HepG2 (cell line): ENCODE measurements at regions not wholly inside any gene's neighbourhood (a gene's known extent, or its start where the extent isn't known, plus 50 kb on each side); places are given as distances from the start of the nearest gene placed in this dataset.

ENCODE experiments used
- FOSL2 ChIP-seq: sonication (generic); formaldehyde crosslinking; IDR thresholded peaks from 2 replicates; pipeline ENCODE4 v1.4.0; 2020; ENCODE audit warnings: missing genetic modification reagents
- HNRNPH1 ChIP-seq: fragments of 200-400 bp; formaldehyde crosslinking; optimal IDR thresholded peaks from 2 replicates; pipeline ENCODE3; 2017; ENCODE audit warnings: mild to moderate bottlenecking, low read depth, low read length
- IKZF1 ChIP-seq: fragments of 450-650 bp; IDR thresholded peaks from 2 replicates; pipeline ENCODE4 v1.7.1; 2016
- MED13 ChIP-seq: sonication (generic); formaldehyde crosslinking; IDR thresholded peaks from 2 replicates; pipeline ENCODE4 v1.5.0; 2020; ENCODE audit warnings: missing genetic modification reagents
- NFYB ChIP-seq: sonication (generic); formaldehyde crosslinking; IDR thresholded peaks from 2 replicates; pipeline ENCODE4 v1.4.0; 2020; ENCODE audit warnings: missing genetic modification reagents
- NFYC ChIP-seq: IDR thresholded peaks from 2 replicates; pipeline ENCODE4 v1.6.1; 2016; ENCODE audit warnings: missing genetic modification reagents, missing compliant biosample characterization
- SOX6 ChIP-seq, 2 experiments: fragments of 450-650 bp in 1 of 2; sonication (generic) in 1 of 2; formaldehyde crosslinking in 1 of 2; IDR thresholded peaks; 2 replicates each; pipeline versions ENCODE4 v1.4.0 to v1.6.1; 2017 to 2020; ENCODE audit warnings: antibody characterized with exemption in 1 of 2, mild to moderate bottlenecking in 1 of 2, missing genetic modification reagents in 1 of 2
- THYN1 ChIP-seq: sonication (generic); formaldehyde crosslinking; IDR thresholded peaks from 2 replicates; pipeline ENCODE4 v1.8.1; 2023; ENCODE audit warnings: low read depth, mild to moderate bottlenecking, moderate library complexity, missing genetic modification reagents, borderline replicate concordance
- ZFP82 ChIP-seq: sonication (generic); formaldehyde crosslinking; IDR thresholded peaks from 2 replicates; pipeline ENCODE4 v1.5.1; 2020; ENCODE audit warnings: mild to moderate bottlenecking, missing genetic modification reagents, borderline replicate concordance
- TF ChIP-seq, protein P1 (sequence below), 2 experiments: fragments of 450-650 bp in 1 of 2; sonication (generic) in 1 of 2; formaldehyde crosslinking; IDR thresholded peaks; 2 replicates each; pipeline versions ENCODE4 v1.5.0 to v1.8.0; 2020 to 2022; ENCODE audit warnings: mild to moderate bottlenecking in 1 of 2, missing genetic modification reagents in 1 of 2
- TF ChIP-seq, protein P2 (sequence below): sonication (generic); formaldehyde crosslinking; IDR thresholded peaks from 2 replicates; pipeline ENCODE4 v1.4.0; 2020; ENCODE audit warnings: mild to moderate bottlenecking, low read depth, missing genetic modification reagents
- TF ChIP-seq, protein P3 (sequence below): sonication (generic); formaldehyde crosslinking; IDR thresholded peaks from 2 replicates; pipeline ENCODE4 v1.5.1; 2020; ENCODE audit warnings: missing genetic modification reagents, mild to moderate bottlenecking, borderline replicate concordance
- TF ChIP-seq, protein P4 (sequence below), 2 experiments: sonication (generic) in 1 of 2; formaldehyde crosslinking in 1 of 2; IDR thresholded peaks; 2 replicates each; pipeline versions ENCODE4 v1.5.1 to v1.6.1; 2011 to 2020; ENCODE audit warnings: borderline replicate concordance in 1 of 2, low read depth in 1 of 2, low read length in 1 of 2, mild to moderate bottlenecking in 1 of 2, missing genetic modification reagents in 1 of 2, moderate library complexity in 1 of 2

DNA sequence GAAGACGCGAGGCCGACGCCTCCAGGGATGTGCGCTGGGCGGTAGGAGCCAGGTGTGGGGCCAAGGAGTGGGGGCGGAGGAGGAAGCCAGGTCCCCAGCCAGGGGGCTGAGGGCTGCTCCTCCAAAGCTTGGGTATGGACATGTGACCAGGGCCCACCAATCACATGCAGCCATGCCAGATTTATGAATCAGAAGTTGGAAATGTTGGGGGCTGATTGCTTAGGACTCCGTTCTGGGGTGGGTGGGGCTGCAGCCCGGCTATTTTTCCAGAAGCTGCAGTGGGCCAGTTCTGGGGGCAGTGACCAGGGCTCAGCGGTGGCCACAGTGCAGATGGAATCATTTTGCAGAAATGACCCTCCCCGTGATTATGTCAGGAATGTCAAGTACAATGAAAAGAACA, 96.0 kb downstream of the CEBPB start (continued):
- TF ChIP-seq, protein P1, sequence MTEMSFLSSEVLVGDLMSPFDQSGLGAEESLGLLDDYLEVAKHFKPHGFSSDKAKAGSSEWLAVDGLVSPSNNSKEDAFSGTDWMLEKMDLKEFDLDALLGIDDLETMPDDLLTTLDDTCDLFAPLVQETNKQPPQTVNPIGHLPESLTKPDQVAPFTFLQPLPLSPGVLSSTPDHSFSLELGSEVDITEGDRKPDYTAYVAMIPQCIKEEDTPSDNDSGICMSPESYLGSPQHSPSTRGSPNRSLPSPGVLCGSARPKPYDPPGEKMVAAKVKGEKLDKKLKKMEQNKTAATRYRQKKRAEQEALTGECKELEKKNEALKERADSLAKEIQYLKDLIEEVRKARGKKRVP (CRISPR knock-in tag; IDR thresholded peaks at IDR 0.05), result no peak
- TF ChIP-seq SOX6 (IDR thresholded peaks at IDR 0.05), result no peak
- no peak for TF ChIP-seq SOX6 (CRISPR knock-in tag; IDR thresholded peaks at IDR 0.05)
- TF ChIP-seq ZFP82, result no peak
- TF ChIP-seq IKZF1, result no peak
- TF ChIP-seq, protein P2, sequence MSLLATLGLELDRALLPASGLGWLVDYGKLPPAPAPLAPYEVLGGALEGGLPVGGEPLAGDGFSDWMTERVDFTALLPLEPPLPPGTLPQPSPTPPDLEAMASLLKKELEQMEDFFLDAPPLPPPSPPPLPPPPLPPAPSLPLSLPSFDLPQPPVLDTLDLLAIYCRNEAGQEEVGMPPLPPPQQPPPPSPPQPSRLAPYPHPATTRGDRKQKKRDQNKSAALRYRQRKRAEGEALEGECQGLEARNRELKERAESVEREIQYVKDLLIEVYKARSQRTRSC (CRISPR knock-in tag), result no peak
- TF ChIP-seq, protein P3, sequence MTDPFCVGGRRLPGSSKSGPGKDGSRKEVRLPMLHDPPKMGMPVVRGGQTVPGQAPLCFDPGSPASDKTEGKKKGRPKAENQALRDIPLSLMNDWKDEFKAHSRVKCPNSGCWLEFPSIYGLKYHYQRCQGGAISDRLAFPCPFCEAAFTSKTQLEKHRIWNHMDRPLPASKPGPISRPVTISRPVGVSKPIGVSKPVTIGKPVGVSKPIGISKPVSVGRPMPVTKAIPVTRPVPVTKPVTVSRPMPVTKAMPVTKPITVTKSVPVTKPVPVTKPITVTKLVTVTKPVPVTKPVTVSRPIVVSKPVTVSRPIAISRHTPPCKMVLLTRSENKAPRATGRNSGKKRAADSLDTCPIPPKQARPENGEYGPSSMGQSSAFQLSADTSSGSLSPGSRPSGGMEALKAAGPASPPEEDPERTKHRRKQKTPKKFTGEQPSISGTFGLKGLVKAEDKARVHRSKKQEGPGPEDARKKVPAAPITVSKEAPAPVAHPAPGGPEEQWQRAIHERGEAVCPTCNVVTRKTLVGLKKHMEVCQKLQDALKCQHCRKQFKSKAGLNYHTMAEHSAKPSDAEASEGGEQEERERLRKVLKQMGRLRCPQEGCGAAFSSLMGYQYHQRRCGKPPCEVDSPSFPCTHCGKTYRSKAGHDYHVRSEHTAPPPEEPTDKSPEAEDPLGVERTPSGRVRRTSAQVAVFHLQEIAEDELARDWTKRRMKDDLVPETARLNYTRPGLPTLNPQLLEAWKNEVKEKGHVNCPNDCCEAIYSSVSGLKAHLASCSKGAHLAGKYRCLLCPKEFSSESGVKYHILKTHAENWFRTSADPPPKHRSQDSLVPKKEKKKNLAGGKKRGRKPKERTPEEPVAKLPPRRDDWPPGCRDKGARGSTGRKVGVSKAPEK, result no peak
- TF ChIP-seq FOSL2 (CRISPR knock-in tag), result peak; percentile 49
- TF ChIP-seq NFYC, result peak; percentile 78
- TF ChIP-seq HNRNPH1, result no peak
- peak; percentile 65 for TF ChIP-seq NFYB (CRISPR knock-in tag)
- no peak for TF ChIP-seq THYN1 (CRISPR knock-in tag)
- no peak for TF ChIP-seq MED13 (CRISPR knock-in tag)
- TF ChIP-seq, protein P4, sequence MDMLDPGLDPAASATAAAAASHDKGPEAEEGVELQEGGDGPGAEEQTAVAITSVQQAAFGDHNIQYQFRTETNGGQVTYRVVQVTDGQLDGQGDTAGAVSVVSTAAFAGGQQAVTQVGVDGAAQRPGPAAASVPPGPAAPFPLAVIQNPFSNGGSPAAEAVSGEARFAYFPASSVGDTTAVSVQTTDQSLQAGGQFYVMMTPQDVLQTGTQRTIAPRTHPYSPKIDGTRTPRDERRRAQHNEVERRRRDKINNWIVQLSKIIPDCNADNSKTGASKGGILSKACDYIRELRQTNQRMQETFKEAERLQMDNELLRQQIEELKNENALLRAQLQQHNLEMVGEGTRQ (IDR thresholded peaks at IDR 0.05; ENCODE audit: low read depth, low read length), result peak; percentile 65
- TF ChIP-seq, protein P4 (CRISPR knock-in tag; IDR thresholded peaks at IDR 0.05; ENCODE audit: borderline replicate concordance), result peak; percentile 76; the same call in 1 of the 2 replicates
